ENCODE measurements at regions not wholly inside any gene's neighbourhood (a gene's known extent, or its start where the extent isn't known, plus 50 kb on each side); places are given as distances from the start of the nearest gene placed in this dataset.
"Not testable (repeated sequence)": the region's sequence is repeated elsewhere in the genome, so short reads cannot be mapped to it uniquely, and the experiment has no call there.

- H3K27ac ChIP-seq (ENCODE audit: low read length): no peak overlapping the region
- no peaks in the 10 kb centered on the region for H3K4me1 ChIP-seq (ENCODE audit: control insufficient read depth, insufficient read depth, low read length)
- Mint-ChIP-seq H3K4me1 (no peaks in the 10 kb centered on the region), H3K36me3 (no peaks in the 10 kb centered on the region), H3K27me3 (ENCODE audit: low read depth in 2 of 2) (peaks cover 0 to 6% of the 10 kb centered on the region in 2 donors), H3K9me3 (peaks cover 0 to 2% of the 10 kb centered on the region in 2 donors), H3K27ac (no peak overlapping the region), H3K4me3 (no peak overlapping the region)
- H3K4me3 ChIP-seq (ENCODE audit: low read length): no peak overlapping the region
- H3K9me3 ChIP-seq (ENCODE audit: control insufficient read depth, insufficient read depth, low read length): peaks cover 2% of the 10 kb centered on the region
- no peak for ATAC-seq
- no peaks in the 10 kb centered on the region for H3K27me3 ChIP-seq (ENCODE audit: control insufficient read depth, insufficient read depth, low read length)
- DNase-seq: no peak
- intact Hi-C loops (cut with micrococcal nuclease): no loop called here
- TF ChIP-seq CTCF (IDR thresholded peaks at IDR 0.05): no peak
- 47% methylated on average over 4 of the region's 4 CpGs for WGBS (ENCODE audit: insufficient coverage)
- H3K36me3 ChIP-seq (ENCODE audit: control insufficient read depth, insufficient read depth, low read length): no peaks in the 10 kb centered on the region
Measured at GRCh38 chr4:146049802-146050201, 111.2 kb upstream of the ZNF827 start.

GRCh38 chr4:146047768-146048167, 109.1 kb upstream of the ZNF827 start:
- WGBS (ENCODE audit: insufficient coverage): 78% methylated on average over 8 of the region's 8 CpGs
- H3K27me3 ChIP-seq (ENCODE audit: control insufficient read depth, insufficient read depth, low read length); DNase-seq; H3K4me3 Mint-ChIP-seq; H3K27ac ChIP-seq (ENCODE audit: low read length); intact Hi-C loops (cut with micrococcal nuclease); H3K9me3 ChIP-seq (ENCODE audit: control insufficient read depth, insufficient read depth, low read length); H3K9me3 Mint-ChIP-seq; ATAC-seq; H3K4me1 ChIP-seq (ENCODE audit: control insufficient read depth, insufficient read depth, low read length); H3K36me3 Mint-ChIP-seq; H3K27ac Mint-ChIP-seq; H3K36me3 ChIP-seq (ENCODE audit: control insufficient read depth, insufficient read depth, low read length); H3K4me1 Mint-ChIP-seq; H3K4me3 ChIP-seq (ENCODE audit: low read length): not testable (repeated sequence)
- peaks cover 0 to 12% of the 10 kb centered on the region in 2 donors for H3K27me3 Mint-ChIP-seq (ENCODE audit: low read depth in 2 of 2)

- Mint-ChIP-seq H3K27me3 (ENCODE audit: low read depth in 2 of 2) (peaks cover 0 to 12% of the 10 kb centered on the region in 2 donors), H3K36me3 (no peaks in the 10 kb centered on the region), H3K4me3 (no peak overlapping the region), H3K27ac (no peak overlapping the region), H3K4me1 (no peaks in the 10 kb centered on the region), H3K9me3 (no peaks in the 10 kb centered on the region)
- Histone ChIP-seq H3K27ac (ENCODE audit: low read length) (no peak overlapping the region), H3K4me3 (ENCODE audit: low read length) (no peak overlapping the region), H3K27me3 (ENCODE audit: control insufficient read depth, insufficient read depth, low read length) (no peaks in the 10 kb centered on the region), H3K36me3 (ENCODE audit: control insufficient read depth, insufficient read depth, low read length) (no peaks in the 10 kb centered on the region), H3K4me1 (ENCODE audit: control insufficient read depth, insufficient read depth, low read length) (no peaks in the 10 kb centered on the region), H3K9me3 (ENCODE audit: control insufficient read depth, insufficient read depth, low read length) (no peaks in the 10 kb centered on the region)
- WGBS (ENCODE audit: insufficient coverage): 92% methylated on average over 1 of the region's 3 CpGs
- intact Hi-C loops (cut with micrococcal nuclease): no loop called here
- DNase-seq (no peak), ATAC-seq (no peak)
- TF ChIP-seq CTCF (IDR thresholded peaks at IDR 0.05): no peak
Measured at GRCh38 chr4:146041139-146042004, 102.7 kb upstream of the ZNF827 start.

- H3K4me1 Mint-ChIP-seq: no peaks in the 10 kb centered on the region
- DNase-seq: no peak
- no peaks in the 10 kb centered on the region for H3K9me3 Mint-ChIP-seq
- Histone ChIP-seq H3K27me3 (ENCODE audit: control insufficient read depth, insufficient read depth, low read length) (no peaks in the 10 kb centered on the region), H3K36me3 (ENCODE audit: control insufficient read depth, insufficient read depth, low read length) (no peaks in the 10 kb centered on the region), H3K27ac (ENCODE audit: low read length) (no peak overlapping the region), H3K4me1 (ENCODE audit: control insufficient read depth, insufficient read depth, low read length) (no peaks in the 10 kb centered on the region), H3K9me3 (ENCODE audit: control insufficient read depth, insufficient read depth, low read length) (no peaks in the 10 kb centered on the region), H3K4me3 (ENCODE audit: low read length) (no peak overlapping the region)
- intact Hi-C loops (cut with micrococcal nuclease): no loop called here
- no peak overlapping the region for H3K27ac Mint-ChIP-seq
- H3K36me3 Mint-ChIP-seq: no peaks in the 10 kb centered on the region
- no peak for TF ChIP-seq CTCF (IDR thresholded peaks at IDR 0.05)
- H3K27me3 Mint-ChIP-seq (ENCODE audit: low read depth in 2 of 2): peaks cover 0 to 9% of the 10 kb centered on the region in 2 donors
- no peak overlapping the region for H3K4me3 Mint-ChIP-seq
- no peak for ATAC-seq
- WGBS (ENCODE audit: insufficient coverage): 79% methylated on average over 1 of the region's 1 CpG
Measured at GRCh38 chr4:146040623-146041022, 102.0 kb upstream of the ZNF827 start.
